DOHH2 (cell line): ENCODE measurements at regions not wholly inside any gene's neighbourhood (a gene's known extent, or its start where the extent isn't known, plus 50 kb on each side); places are given as distances from the start of the nearest gene placed in this dataset.

Experiments
- H3F3A ChIP-seq: fragments of 200-600 bp; sonication (generic), shearing (Covaris generic); 2 replicates; pipeline ENCODE4 v1.6.0; 2016; ENCODE audit warnings: antibody characterized with exemption, mild to moderate bottlenecking; ENCODE audit not compliant: control insufficient read depth, insufficient read depth
- H3K27ac ChIP-seq: fragments of 200-600 bp; sonication (generic); 2 replicates; pipeline ENCODE4 v1.5.1; 2014; ENCODE audit warnings: low read depth, mild to moderate bottlenecking, low read length, moderate library complexity
- H3K27me3 ChIP-seq: fragments of 200-600 bp; sonication (generic); 2 replicates; pipeline ENCODE4 v1.6.1; 2014; ENCODE audit warnings: mild to moderate bottlenecking, low read length, mixed read lengths; ENCODE audit not compliant: control insufficient read depth
- H3K36me3 ChIP-seq: fragments of 200-600 bp; sonication (generic); 2 replicates; pipeline ENCODE4 v1.6.1; 2014; ENCODE audit warnings: mild to moderate bottlenecking, low read length, moderate library complexity, mixed read lengths; ENCODE audit not compliant: control insufficient read depth
- H3K4me1 ChIP-seq: fragments of 200-600 bp; sonication (generic); 2 replicates; pipeline ENCODE4 v1.6.1; 2014; ENCODE audit warnings: mild to moderate bottlenecking, low read length, mixed read lengths; ENCODE audit not compliant: control insufficient read depth
- H3K4me2 ChIP-seq: fragments of 200-600 bp; sonication (generic); 2 replicates; pipeline ENCODE4 v1.6.0; 2014; ENCODE audit warnings: mild to moderate bottlenecking, low read length, moderate library complexity
- H3K4me3 ChIP-seq: fragments of 200-600 bp; sonication (generic); 2 replicates; pipeline ENCODE4 v1.5.1; 2014; ENCODE audit warnings: mild to moderate bottlenecking, low read length, mixed read lengths
- H3K79me2 ChIP-seq: fragments of 200-600 bp; sonication (generic); 2 replicates; pipeline ENCODE4 v1.6.1; 2014; ENCODE audit warnings: mild to moderate bottlenecking, low read length, mixed read lengths; ENCODE audit not compliant: control insufficient read depth
- H3K9me2 ChIP-seq: fragments of 200-600 bp; sonication (generic); replicated peaks from 2 replicates; pipeline ENCODE4 v1.6.1; 2014; ENCODE audit warnings: mild to moderate bottlenecking, low read length, mixed read lengths; ENCODE audit not compliant: control insufficient read depth
- H3K9me3 ChIP-seq: fragments of 200-600 bp; sonication (generic); 2 replicates; pipeline ENCODE4 v1.6.1; 2014; ENCODE audit warnings: antibody characterized with exemption, low read length, mixed read lengths; ENCODE audit not compliant: control insufficient read depth, insufficient read depth
- H4K20me1 ChIP-seq: fragments of 200-600 bp; sonication (generic); 2 replicates; pipeline ENCODE4 v1.6.0; 2014; ENCODE audit warnings: low read depth, mild to moderate bottlenecking, antibody characterized with exemption, low read length, moderate library complexity; ENCODE audit not compliant: control insufficient read depth, insufficient read depth
- CTCF ChIP-seq: fragments of 200-600 bp; sonication (generic); IDR thresholded peaks from one replicate; pipeline ENCODE4 v1.5.1; 2014; ENCODE audit warnings: antibody characterized with exemption, mild to moderate bottlenecking, low read depth, low read length; ENCODE audit not compliant: poor library complexity, severe bottlenecking
- EZH2phosphoT487 ChIP-seq: fragments of 200-600 bp; sonication (generic); IDR thresholded peaks from 2 replicates; pipeline ENCODE4 v1.6.1; 2017; ENCODE audit warnings: borderline replicate concordance, mild to moderate bottlenecking, antibody characterized with exemption, low read length, moderate library complexity, mixed read lengths

- Histone ChIP-seq H3K4me2 (no peak overlapping the region), H3K9me2 (no peaks in the 10 kb centered on the region), H3K4me1 (no peaks in the 10 kb centered on the region), H4K20me1 (no peaks in the 10 kb centered on the region), H3K9me3 (no peaks in the 10 kb centered on the region), H3F3A (no peaks in the 10 kb centered on the region), H3K4me3 (no peak overlapping the region), H3K27ac (no peak overlapping the region), H3K27me3 (no peaks in the 10 kb centered on the region), H3K36me3 (no peaks in the 10 kb centered on the region), H3K79me2 (no peaks in the 10 kb centered on the region)
- TF ChIP-seq EZH2phosphoT487, result no peak
- TF ChIP-seq CTCF, result no peak
These were observed 350.0 kb downstream of the GLRX3 start for GRCh38 chr10:130485958-130486895.

GRCh38 chr10:130486906-130487305, 350.7 kb downstream of the GLRX3 start:
- Histone ChIP-seq H4K20me1 (no peaks in the 10 kb centered on the region), H3K27ac (no peak overlapping the region), H3K4me1 (no peaks in the 10 kb centered on the region), H3K79me2 (no peaks in the 10 kb centered on the region), H3K4me3 (no peak overlapping the region), H3K27me3 (no peaks in the 10 kb centered on the region), H3K36me3 (no peaks in the 10 kb centered on the region), H3F3A (no peaks in the 10 kb centered on the region), H3K9me2 (no peaks in the 10 kb centered on the region), H3K4me2 (no peak overlapping the region), H3K9me3 (no peaks in the 10 kb centered on the region)
- TF ChIP-seq CTCF (no peak), EZH2phosphoT487 (no peak)

GRCh38 chr10:130487566-130487965, 351.4 kb downstream of the GLRX3 start:
- Histone ChIP-seq H4K20me1 (no peaks in the 10 kb centered on the region), H3F3A (no peaks in the 10 kb centered on the region), H3K9me3 (no peaks in the 10 kb centered on the region), H3K27ac (no peak overlapping the region), H3K27me3 (no peaks in the 10 kb centered on the region), H3K4me1 (no peaks in the 10 kb centered on the region), H3K36me3 (no peaks in the 10 kb centered on the region), H3K4me3 (no peak overlapping the region), H3K4me2 (no peak overlapping the region), H3K9me2 (no peaks in the 10 kb centered on the region), H3K79me2 (no peaks in the 10 kb centered on the region)
- no peak for TF ChIP-seq EZH2phosphoT487
- no peak for TF ChIP-seq CTCF
